ENCODE measurements at regions not wholly inside any gene's neighbourhood (a gene's known extent, or its start where the extent isn't known, plus 50 kb on each side); places are given as distances from the start of the nearest gene placed in this dataset.

DNA sequence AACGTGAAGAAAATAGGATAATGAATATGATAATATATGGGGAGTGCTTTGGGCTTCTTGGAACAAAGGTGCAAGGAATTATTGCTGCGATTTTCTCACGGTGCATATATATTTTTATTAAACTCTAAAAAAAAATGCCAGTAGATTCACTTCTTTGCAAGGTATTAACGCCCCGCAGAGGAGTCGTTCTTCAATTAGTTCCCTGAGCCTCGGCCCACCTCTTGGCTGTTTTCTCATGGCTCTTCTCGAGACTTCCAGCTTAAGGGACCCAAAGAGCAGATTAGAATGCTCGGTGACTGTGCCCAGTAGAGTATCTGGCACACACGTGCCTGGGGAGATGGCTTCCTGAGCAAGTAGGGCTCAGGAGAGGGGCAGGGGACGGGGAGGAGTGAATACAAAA is 367.4 kb downstream of the MID1IP1 start:
- TF ChIP-seq, protein P1, sequence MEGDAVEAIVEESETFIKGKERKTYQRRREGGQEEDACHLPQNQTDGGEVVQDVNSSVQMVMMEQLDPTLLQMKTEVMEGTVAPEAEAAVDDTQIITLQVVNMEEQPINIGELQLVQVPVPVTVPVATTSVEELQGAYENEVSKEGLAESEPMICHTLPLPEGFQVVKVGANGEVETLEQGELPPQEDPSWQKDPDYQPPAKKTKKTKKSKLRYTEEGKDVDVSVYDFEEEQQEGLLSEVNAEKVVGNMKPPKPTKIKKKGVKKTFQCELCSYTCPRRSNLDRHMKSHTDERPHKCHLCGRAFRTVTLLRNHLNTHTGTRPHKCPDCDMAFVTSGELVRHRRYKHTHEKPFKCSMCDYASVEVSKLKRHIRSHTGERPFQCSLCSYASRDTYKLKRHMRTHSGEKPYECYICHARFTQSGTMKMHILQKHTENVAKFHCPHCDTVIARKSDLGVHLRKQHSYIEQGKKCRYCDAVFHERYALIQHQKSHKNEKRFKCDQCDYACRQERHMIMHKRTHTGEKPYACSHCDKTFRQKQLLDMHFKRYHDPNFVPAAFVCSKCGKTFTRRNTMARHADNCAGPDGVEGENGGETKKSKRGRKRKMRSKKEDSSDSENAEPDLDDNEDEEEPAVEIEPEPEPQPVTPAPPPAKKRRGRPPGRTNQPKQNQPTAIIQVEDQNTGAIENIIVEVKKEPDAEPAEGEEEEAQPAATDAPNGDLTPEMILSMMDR (IDR thresholded peaks at IDR 0.05) = no peak
- TF ChIP-seq POLR2A (IDR thresholded peaks at IDR 0.05) = no peak
